Gastrocnemius medialis (tissue), 4 donors: ENCODE measurements at regions not wholly inside any gene's neighbourhood (a gene's known extent, or its start where the extent isn't known, plus 50 kb on each side); places are given as distances from the start of the nearest gene placed in this dataset.

ENCODE experiments used
- ATAC-seq, 2 donors: fragments of 150-250 bp; one replicate each; pipeline ENCODE4 v1.9.1; 2016
- DNase-seq, 2 donors: peaks; one replicate each; pipeline ENCODE4 v3.0.0-alpha.2; 2019
- H3K27ac ChIP-seq, 4 donors: fragments of 200-600 bp; sonication (generic); 1 replicate in 1 of 4; 2 replicates in 3 of 4; pipeline ENCODE4 v1.5.1; 2016 to 2018; ENCODE audit warnings: mild to moderate bottlenecking in 2 of 4, moderate library complexity in 1 of 4
- H3K27me3 ChIP-seq, 3 donors: fragments of 200-600 bp; sonication (generic) in 2 of 3; 1 replicate in 1 of 3; 2 replicates in 2 of 3; pipeline versions ENCODE4 v1.5.1 to v1.6.0; 2016 to 2019; ENCODE audit warnings: mild to moderate bottlenecking in 1 of 3, moderate library complexity in 1 of 3
- H3K36me3 ChIP-seq, 2 donors: fragments of 200-600 bp; sonication (generic) in 1 of 2; one replicate each; pipeline ENCODE4 v1.5.1; 2017 to 2018
- H3K4me1 ChIP-seq, 2 donors: fragments of 200-600 bp; sonication (generic) in 1 of 2; one replicate each; pipeline ENCODE4 v1.5.1; 2016 to 2017; ENCODE audit warnings: mild to moderate bottlenecking in 2 of 2
- H3K4me3 ChIP-seq, 4 donors: fragments of 200-600 bp; sonication (generic) in 3 of 4; 1 replicate in 1 of 4; 2 replicates in 3 of 4; pipeline ENCODE4 v1.5.1; 2016 to 2019; ENCODE audit warnings: mild to moderate bottlenecking in 2 of 4
- H3K9me3 ChIP-seq, 3 donors: fragments of 200-600 bp; sonication (generic) in 2 of 3; 1 replicate in 1 of 3; 2 replicates in 2 of 3; pipeline ENCODE4 v1.5.1; 2016 to 2019
- CTCF ChIP-seq, 5 experiments: fragments of 450-650 bp in 3 of 5; fragments of 200-600 bp in 2 of 5; sonication (generic) in 2 of 5; IDR thresholded peaks in 4 of 5; conservative IDR thresholded peaks in 1 of 5; 1 replicate in 4 of 5; 2 replicates in 1 of 5; pipeline ENCODE4 v1.5.1; 2016 to 2019; ENCODE audit warnings: antibody characterized with exemption in 5 of 5, mild to moderate bottlenecking in 3 of 5, moderate library complexity in 3 of 5
- POLR2A ChIP-seq, 2 donors: fragments of 450-650 bp; IDR thresholded peaks; one replicate each; pipeline ENCODE4 v1.6.1; 2017; ENCODE audit warnings: antibody characterized with exemption in 2 of 2, mild to moderate bottlenecking in 2 of 2, moderate library complexity in 2 of 2
- in situ Hi-C, 4 donors: fragments of 200-750 bp; cut with MboI; loops; one replicate each; pipeline versions ENCODE4 v1.15.0 to v1.8.0; 2017; ENCODE audit warnings: low sequenced_read_pairs in 4 of 4
- intact Hi-C: fragments of 100-400 bp; cut with DNase I; formaldehyde crosslinking; loops from one replicate; pipeline ENCODE4 v1.15.1; 2023; ENCODE audit warnings: low total_unique reads

DNA sequence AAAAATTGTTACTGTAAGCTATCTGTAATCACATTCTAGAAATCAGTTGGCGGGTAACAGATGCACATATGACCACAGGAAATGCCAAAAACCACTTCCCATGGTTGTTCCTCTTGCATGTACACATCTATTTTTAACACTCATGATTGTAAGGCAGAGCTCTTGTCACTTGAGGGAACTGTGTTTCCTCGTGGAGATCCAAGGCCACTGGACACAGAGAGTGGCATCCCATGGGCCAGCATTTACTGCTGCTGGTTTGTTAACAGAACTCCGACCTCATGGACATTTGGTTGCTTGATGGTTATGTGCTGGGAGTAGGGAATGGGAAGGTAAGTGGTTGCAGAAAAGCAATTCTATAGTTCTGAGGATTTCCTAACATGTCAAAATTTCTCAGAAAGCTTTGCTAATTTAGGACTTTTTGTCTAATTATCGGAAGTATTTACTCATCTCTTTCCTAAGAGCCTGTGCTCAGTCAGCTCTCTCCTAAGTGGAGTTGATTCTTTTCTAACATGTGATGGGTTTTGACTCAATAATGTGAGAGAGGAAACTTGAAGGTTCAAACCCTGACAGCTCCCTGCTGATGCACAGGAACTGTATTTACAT lies 202.0 kb upstream of the NR3C1 start:
- Histone ChIP-seq H3K9me3 (no peaks in the 10 kb centered on the region), H3K36me3 (no peaks in the 10 kb centered on the region), H3K27ac (no peak overlapping the region), H3K4me3 (no peak overlapping the region), H3K4me1 (peaks cover 12 to 13% of the 10 kb centered on the region in 2 donors), H3K27me3 (no peaks in the 10 kb centered on the region)
- peak; percentile 8 to 18 for DNase-seq
- in situ Hi-C loops: no loop called here
- no peak for ATAC-seq
- TF ChIP-seq POLR2A (IDR thresholded peaks at IDR 0.05) (no peak), CTCF (IDR thresholded peaks at IDR 0.05 in 4 of 5, conservative IDR thresholded peaks at IDR 0.05 in 1 of 5) (no peak)
- intact Hi-C loops: no loop called here

DNA sequence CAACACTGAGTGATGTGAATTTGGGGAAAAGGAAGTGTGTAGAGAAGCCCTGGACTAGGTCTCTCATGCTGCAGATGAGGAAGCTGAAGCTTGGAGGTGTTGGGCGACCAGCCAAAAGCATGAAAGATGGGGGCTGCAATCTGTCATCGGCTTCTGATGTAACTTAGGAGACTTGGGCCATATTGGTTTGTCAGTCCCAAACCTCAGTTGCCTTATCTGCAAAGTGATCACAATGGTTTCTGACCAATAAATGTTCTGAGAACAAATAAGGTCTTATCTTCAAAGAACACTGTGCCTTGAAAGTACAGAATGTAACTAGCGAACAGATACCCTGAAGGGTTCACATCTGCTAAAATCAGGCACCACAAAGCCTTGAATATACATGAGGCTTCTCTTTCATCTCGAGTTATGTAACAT lies 198.4 kb upstream of the NR3C1 start:
- in situ Hi-C loops: no loop called here
- peak in 1 of 2 donors; percentile 40 for ATAC-seq

DNA sequence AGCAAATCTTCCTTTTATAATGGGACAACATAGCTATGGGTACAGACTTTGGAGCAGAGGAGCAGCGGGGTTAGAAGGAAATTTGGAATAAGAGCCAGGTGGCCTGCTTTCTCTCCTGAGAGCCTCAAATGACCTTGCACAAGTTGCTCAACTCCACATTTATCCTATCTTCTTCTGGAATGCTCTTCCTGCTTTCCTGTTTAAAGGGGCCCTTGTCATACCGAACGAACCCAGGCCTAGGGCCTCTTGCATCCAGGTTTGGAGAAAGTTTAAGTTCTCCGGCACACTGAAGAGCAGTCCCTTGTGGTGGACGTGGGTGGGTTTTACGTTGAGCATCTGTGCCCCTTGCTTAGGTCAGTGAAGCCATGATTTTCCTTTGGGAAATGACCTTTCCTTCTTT lies 197.9 kb upstream of the NR3C1 start:
- ATAC-seq (peak in 1 of 2 donors; percentile 70), DNase-seq (no peak)
- Histone ChIP-seq H3K27ac (no peak overlapping the region), H3K27me3 (no peaks in the 10 kb centered on the region), H3K36me3 (no peaks in the 10 kb centered on the region), H3K4me1 (peaks cover 14 to 16% of the 10 kb centered on the region in 2 donors), H3K9me3 (no peaks in the 10 kb centered on the region), H3K4me3 (no peak overlapping the region)
- in situ Hi-C loops: no loop called here
- TF ChIP-seq CTCF (IDR thresholded peaks at IDR 0.05 in 4 of 5, conservative IDR thresholded peaks at IDR 0.05 in 1 of 5) (no peak), POLR2A (IDR thresholded peaks at IDR 0.05) (no peak)
- intact Hi-C loops: no loop called here

More for the DNA sequence above, 198.4 kb upstream of the NR3C1 start:
- Histone ChIP-seq H3K9me3 (no peaks in the 10 kb centered on the region), H3K27me3 (no peaks in the 10 kb centered on the region), H3K4me1 (peaks cover 14 to 16% of the 10 kb centered on the region in 2 donors), H3K27ac (no peak overlapping the region), H3K36me3 (no peaks in the 10 kb centered on the region), H3K4me3 (no peak overlapping the region)
- TF ChIP-seq CTCF (IDR thresholded peaks at IDR 0.05 in 4 of 5, conservative IDR thresholded peaks at IDR 0.05 in 1 of 5): no peak
- no peak for TF ChIP-seq POLR2A (IDR thresholded peaks at IDR 0.05)
- DNase-seq: no peak
- intact Hi-C loops: no loop called here

- ATAC-seq (peak; percentile 67 to 75), DNase-seq (no peak)
- in situ Hi-C loops (no loop called here), intact Hi-C loops (no loop called here)
- H3K4me1 ChIP-seq: peaks cover 14 to 16% of the 10 kb centered on the region in 2 donors
- no peaks in the 10 kb centered on the region for H3K9me3 ChIP-seq
- H3K36me3 ChIP-seq: no peaks in the 10 kb centered on the region
- H3K27me3 ChIP-seq: no peaks in the 10 kb centered on the region
- H3K4me3 ChIP-seq: no peak overlapping the region
- no peak for TF ChIP-seq POLR2A (IDR thresholded peaks at IDR 0.05)
- no peak for TF ChIP-seq CTCF (IDR thresholded peaks at IDR 0.05 in 4 of 5, conservative IDR thresholded peaks at IDR 0.05 in 1 of 5)
- H3K27ac ChIP-seq: no peak overlapping the region
Measured at GRCh38 chr5:143600396-143601075, 197.1 kb upstream of the NR3C1 start.
